ENCODE measurements at regions not wholly inside any gene's neighbourhood (a gene's known extent, or its start where the extent isn't known, plus 50 kb on each side); places are given as distances from the start of the nearest gene placed in this dataset.

DNA sequence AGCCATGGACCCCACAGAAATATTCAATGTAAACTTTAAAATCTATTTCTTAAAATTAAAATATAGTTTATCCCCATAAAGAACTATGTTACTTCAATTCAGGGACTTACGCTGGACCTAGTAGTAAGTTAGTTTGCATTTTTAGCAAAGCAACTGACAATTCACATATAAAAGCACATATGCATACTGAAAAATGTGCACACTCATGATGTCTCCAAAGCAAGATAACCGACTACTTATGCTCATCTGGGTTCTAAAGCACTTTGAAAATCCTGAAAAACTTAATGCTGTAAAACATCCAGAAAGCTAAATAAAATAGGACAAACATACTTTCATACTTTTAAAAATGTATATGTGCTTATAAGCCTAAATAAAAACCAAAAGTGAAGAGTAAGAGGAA lies 264.4 kb upstream of the GAS1 start:
- no peak for DNase-seq

DNA sequence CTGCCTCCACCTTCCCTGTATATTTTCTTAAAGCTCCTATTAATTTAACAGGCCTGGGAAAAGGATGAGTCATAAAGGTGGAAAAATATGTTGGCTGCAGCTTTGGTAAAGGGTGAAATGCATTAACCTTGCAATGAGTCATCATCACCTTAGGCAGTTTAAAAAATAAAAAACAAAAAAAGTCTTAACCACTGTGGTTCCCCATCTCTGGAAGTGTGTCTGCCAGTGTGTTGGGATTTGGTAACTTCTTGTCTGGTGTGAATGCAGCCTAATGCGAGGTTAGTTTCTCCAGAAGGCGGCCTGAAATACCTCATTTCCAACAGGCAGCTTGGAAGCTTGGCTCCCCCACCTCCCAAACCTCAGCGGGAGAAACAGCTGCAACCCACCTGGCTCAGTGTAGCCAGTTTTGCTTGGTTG lies 265.3 kb upstream of the GAS1 start:
- DNase-seq, result no peak

DNA sequence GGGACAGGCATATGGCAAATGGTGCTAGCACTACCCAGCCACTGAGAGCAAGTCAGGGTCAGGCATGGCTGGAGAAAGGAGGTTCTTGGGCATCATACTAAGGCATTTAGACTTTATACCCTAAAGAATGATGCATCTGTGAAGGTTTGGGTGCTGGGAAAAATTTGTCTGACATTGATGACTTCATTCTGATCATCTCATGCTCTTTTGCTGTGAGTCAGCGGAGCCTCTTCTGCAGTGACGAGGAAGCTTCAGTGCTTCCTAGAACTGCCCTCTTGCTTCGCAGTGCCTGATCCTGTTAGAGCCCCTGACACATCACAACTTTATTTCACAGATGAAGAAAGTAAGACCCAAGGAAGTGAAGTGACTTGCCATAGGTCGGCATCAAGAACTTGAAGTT lies 266.6 kb upstream of the GAS1 start:
- DNase-seq, result no peak

DNA sequence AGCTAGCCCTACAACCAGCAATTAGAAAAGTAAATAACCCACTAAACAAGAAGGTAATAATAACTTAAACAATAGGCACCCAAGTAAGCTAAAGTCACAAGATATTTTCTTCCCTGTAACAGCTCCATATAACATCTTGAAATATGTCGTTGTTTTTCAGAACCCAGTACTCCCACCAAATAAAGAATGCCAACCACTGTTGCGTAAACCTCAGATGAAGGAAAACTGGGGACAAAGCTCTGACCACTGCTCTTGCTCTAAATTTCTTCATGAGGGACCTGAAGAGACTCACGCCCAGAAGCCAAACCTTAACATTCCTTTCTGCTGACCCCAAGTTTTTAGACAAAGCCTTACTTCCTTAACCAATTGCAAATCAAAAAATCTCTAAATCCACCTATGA lies 267.7 kb upstream of the GAS1 start:
- no peak for DNase-seq

DNA sequence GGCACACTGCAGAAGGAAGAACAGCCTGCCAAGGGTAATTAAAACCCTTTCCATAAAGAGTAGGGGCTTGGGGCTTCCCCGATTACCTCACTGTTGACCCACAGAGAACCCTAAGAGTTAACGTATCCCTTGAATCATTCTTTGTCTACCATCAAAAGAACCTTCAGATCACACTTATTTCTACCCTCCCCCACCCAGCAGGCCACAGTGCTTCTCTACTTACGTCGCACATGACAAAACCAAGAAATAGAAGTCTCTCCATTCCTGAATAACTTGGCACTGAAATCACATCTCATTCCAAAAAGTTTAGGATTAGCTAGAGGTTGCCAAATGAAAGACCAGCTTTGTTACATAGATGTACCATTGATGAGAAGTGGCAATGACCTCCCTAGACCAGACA lies 268.7 kb upstream of the GAS1 start:
- no peak for DNase-seq

DNA sequence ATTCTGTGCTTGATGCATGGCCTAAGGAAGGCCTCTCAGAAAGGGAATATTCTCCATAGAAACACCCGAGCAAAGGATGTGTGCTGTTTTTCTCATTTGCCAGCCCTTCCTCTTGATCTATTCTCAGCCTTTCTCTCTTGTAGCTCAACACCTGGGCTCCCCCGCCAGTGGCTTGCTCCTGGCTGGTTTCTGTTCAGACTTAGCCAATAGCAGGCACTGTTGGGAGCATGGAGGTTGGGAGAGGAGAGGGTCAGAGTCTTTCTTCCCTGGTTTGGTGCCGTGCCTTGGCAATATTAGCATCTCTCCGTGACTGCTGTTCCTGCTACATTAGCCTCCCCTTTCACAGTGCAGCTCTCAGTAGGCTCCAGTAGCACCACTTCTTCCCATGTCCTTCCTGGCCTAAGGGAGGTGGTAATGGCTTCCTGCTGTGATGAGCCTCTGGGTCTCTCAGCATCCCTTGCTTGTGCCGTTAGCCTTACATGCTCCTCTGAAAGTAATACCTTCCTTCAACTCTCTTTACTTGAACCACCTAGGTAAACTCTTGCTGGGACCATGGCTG lies 269.7 kb upstream of the GAS1 start:
- DNase-seq, result no peak

DNA sequence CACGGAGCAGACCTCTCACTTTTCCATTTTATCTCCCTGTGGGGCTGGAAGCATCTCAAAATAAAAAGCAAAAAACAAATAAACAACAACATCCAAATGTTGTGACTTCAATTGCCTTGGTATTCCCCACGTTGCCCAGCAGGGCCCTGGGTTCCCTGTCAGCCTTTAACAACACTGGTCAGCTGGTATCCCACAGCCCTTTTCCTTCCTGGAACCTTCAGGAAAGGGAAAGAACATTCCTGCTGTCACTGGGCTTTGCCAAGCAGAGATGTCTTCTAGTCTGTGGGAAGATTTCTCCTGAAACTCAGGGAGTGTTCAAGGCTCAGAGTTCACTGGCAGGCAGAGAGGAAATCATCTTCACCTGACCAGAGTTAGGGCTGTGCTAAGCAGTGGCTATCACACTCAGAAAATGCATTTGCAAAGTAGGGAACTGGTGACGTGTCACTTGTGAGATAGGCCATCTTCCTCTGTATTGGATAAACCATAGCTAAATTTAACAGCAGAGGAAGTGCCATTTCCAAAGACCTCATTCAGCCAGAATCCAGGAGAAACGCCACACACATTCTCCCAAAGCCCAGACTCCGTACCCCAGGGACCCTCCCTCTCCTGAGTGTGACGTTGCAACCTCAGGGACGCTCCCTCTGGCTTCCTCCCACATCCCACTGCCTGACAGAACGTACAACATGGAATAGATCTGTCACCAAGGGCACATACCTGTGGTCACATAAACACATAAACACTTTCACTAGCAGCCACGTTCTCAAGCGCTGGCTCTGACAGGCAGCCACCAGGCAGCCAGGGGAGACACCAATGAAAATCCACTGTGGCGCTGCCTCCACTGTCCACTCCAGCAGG lies 274.0 kb upstream of the DAPK1 start:
- DNase-seq, result no peak

DNA sequence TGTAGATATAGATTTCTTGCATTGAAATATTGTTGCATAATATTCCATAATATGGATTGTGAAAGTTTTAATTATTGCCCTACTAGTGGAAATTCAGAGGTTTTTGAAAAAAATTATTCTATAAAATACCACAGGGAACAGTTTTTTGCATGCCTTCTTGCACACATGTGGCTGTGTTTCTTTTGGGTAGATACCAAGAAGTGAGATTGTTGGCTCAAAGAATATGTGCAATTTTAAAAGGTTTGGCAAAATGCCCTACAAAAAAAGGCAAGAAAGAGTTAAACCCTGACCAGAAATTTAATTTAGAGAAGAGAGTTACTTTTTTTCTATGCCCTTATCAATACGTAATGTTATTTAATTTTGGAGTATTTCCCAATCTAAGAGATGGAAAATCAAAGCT lies 270.8 kb upstream of the DAPK1 start:
- DNase-seq, result no peak

DNA sequence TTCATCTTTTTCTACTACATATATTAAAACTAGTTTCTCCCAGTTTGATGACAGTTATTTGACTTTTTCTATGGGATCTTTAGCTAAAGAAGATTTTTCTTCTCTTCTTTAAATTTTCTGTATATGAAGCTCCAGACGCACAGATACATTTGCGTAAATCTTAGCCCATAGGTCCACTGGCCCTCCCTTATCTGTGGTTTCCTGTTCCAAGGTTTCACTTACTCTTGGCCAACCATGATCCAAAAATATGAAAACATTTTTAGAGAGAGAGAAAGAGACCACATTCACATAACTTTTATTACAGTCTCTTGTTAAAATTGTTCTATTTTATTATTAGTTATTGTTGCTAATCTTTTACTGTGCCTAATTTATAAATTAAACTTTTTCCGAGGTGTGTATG lies 270.2 kb upstream of the DAPK1 start:
- no peak for DNase-seq

DNA sequence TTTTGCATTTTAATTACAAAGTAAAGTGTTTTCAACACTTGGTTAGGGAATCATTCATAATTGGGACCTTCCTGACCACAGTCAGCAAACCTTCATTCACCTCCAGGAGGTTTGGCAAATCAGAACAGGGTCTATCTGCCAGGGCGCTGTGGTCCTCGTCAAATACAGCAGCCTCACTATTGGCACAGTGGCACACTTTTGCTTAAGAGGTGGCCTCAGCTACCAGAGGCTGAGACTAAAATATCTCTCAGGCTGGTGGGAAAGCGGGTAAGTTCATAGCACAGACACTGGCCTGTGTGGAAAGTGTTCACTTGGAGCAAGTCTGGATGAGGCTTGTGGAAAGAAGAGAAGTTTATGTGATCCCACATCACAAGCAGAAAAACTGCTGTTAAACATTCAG lies 268.6 kb upstream of the DAPK1 start:
- no peak for DNase-seq

DNA sequence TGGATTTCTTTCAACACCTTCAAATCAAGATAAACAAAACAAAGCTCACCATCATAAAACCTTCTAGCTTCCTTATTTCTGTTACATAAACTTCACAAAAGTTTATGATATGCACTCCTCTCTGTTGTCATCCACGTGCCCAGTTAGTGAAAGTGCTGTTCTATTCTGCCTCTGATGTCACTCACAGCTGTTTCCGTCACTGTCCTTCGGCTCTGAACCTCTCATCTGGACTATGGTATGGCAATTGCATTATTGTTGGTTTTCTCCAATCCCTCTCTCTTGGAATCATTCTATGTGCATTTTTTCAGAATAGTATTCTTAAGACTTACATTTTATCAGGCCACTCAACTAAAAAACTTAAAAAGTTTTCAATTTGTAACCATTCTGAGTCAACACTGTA lies 264.2 kb upstream of the DAPK1 start:
- no peak for DNase-seq

DNA sequence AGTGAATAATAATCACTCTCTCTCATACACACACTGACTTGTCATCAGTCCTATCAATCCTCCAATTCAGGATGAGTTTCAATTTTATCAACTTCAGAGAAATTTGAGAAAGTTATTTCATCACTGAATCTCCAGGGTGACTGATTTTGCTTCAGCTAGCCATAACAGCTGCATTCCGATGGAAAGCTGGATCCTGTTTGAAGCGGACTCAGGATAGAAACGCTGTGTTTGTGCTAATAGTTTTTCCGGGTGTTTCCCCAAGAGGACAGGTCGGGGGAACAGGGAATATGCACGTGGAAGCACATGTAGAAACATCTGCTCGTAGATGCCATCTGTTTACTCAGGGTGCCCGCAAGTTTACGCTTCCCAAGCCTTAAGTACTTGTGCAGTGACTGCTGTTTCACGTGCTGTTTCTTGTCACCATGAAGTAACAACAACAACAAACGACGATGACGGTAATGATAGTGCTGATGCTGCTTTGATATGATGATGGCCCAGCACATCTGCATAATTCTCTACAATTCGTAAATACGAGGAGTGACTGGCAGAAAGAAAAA lies 263.7 kb upstream of the DAPK1 start:
- DNase-seq, result no peak

DNA sequence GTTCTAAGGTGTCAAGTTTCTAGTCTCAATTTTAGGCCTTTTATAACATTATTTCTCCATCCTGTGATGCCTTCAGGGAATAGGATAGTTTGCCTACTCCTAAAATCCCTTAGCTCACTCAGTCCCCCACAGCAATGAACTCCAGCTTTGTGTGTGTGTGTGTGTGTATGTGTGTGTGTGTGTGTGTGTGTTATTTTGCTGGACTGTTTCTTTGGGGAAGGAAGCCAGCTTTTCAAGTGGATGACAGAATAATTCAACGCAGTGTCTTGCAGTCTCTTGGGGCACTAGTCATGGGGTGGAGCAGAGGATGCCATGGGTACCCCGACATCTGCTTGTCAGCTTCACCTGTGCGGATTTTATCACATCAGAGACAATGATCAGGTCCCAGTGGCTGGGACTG lies 262.8 kb upstream of the DAPK1 start:
- DNase-seq, result no peak

DNA sequence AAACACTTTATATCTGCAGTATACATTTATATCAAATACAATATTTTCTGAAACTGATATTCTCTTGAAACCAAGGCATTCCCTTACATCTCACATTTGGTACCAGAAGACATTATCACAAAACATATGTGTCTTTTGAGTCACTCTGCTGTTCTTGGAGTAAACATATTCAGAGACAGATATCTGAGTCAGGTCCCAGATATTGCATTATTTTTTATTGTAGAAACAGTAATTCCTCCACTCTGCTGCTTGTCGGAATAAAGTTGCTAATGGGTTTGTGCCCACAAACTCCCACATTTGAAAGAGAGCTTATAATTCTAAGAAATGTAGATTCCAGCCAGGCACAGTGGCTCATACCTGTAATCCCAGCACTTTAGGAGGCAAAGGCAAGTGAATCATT lies 261.1 kb upstream of the DAPK1 start:
- no peak for DNase-seq

DNA sequence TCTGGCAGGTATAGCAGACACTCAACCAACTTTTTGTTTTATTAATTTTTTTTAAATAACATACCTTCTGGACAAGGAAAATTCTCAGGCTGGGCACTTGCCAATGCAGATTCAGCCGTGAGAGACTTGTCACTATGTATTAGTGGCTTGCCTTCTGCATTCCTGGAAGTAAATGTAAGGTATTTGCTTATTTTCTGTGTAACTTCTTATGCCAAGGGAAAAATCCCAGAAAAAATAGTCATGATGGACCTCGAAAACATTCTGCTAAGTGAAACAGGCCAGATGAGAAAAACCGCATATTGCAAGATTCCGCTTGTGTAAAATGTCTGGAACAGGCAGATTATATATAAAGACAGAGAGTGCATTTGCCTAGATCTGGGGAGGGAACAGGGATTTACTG lies 260.3 kb upstream of the DAPK1 start:
- no peak for DNase-seq

DNA sequence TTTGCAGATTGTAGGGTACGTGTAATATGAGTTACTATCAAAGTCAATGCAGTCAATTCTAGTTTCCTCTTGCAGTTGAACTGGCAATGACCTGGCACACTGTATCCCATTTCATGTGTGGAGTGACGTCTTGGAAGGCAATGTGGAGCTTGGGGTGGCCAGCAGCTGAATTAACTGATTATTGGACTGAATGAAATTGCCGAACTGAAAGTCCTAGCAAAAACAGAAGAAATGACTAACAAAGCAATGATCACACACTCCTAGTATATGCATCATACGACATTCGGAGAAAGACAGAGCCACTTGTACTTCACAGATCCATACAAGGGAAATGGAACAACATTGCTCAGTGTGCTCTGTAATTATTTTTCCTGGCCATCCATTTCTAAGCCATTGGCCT lies 259.1 kb upstream of the DAPK1 start:
- DNase-seq, result no peak

DNA sequence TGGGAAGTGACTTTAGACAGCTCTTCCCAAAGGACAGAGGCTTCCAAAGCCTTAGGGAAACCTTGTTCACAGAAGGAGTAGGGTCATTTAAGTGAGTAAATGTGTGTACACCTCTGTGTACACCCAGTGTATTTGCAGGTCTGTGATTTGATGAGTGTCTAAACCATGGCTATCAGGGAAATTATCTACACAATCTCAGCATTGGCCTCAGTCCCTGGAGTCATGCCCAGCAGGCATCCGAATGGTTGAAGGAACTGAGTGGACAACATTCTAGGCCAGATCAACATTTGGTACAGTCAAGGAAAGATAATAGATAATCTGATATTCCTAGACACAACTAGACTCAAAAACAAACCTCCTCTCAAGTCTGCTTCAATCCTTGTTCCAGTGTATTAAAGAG lies 258.4 kb upstream of the DAPK1 start:
- DNase-seq, result no peak

DNA sequence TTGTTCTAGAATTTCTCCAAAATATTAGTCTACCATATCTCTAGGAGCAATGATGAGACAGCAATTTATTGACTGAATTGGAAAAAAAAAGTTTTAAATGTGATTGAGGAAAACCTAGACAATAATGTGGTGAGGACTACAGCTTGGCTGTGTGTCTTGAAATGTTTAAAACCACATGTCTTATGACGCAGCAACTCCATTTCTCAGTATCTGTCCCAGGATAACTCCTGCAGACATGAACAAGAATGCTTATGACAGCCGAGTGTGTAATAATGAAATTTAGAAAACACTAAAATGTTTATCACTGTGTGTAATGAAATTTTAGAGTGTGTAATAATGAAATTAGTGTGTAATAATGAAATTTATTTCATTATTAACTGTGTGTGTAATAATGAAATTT lies 254.1 kb upstream of the DAPK1 start:
- no peak for DNase-seq

DNA sequence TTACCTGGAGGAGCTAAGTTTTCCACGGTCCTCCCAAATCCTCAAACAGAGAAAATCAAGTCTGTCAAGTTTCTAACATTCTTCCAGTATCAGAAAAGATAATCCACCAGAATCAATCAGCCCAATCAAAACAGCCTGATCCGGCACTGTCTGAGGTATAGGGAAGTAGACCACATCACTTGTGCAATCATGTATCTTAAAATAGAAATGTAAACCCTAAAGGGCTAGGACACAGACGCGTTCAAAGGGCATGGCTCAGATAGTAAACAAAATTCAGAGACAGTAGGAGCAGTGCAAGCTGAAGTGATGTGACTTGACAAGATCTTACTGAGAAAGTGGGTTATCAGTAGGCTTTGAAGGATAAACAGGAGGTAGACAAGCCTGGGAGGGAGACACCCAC lies 252.4 kb upstream of the DAPK1 start:
- DNase-seq, result no peak

DNA sequence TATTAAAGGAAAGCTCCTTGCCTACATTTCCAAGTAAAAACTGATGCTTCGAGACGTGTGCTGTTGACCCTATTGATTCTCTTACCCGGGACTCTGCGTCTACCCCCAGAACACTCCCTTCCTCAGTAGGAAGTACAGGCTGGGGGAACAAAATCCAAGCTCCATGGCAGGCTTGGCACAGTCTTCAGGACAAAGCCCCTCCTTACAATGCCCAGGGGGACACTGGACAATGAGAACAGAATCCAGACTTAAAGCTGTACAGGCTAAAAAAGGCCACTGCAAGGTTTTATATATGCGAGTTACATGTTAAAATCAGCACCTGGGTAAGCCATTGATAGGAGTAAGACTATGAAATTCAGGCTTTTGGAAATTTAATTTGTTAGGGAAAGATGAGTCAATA lies 250.6 kb upstream of the DAPK1 start:
- no peak for DNase-seq

DNA sequence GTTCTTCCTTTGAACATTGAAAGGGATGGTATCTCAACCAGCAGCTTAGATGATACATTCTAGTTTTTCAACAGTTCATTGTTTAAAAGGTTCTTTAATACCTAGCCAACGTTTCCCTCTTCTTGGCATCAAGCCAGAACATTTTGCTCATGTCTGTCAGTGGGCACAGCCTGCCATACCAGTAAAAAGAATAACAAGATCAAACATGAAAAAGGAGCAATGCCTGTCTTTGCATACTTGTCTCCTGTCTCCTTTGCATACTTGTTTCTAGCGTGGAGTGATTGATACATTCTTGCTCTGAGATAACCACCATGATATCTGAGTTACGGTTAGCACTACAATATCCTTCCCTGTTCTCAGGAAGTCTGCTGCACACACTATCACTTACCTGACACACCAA lies 248.6 kb upstream of the DAPK1 start:
- no peak for DNase-seq

DNA sequence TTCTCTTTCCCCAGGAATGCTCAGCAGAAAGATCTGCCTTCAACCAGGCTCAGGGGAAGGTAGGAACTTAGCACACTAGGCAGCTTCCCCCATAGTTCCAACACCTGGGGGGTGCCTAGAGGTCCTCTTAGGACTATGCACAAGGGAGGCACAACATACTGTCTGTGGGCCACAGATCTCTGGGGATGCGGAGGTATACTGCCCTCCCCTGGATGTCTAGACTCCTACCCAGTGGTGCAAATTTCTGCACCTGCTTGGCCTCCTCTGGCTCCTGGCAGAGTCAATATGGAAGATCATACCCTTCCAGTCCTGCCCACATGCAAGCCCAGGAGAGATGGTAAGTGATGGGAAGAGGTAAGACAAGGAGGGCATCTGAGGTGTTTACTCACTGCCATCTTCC lies 247.5 kb upstream of the DAPK1 start:
- no peak for DNase-seq

DNA sequence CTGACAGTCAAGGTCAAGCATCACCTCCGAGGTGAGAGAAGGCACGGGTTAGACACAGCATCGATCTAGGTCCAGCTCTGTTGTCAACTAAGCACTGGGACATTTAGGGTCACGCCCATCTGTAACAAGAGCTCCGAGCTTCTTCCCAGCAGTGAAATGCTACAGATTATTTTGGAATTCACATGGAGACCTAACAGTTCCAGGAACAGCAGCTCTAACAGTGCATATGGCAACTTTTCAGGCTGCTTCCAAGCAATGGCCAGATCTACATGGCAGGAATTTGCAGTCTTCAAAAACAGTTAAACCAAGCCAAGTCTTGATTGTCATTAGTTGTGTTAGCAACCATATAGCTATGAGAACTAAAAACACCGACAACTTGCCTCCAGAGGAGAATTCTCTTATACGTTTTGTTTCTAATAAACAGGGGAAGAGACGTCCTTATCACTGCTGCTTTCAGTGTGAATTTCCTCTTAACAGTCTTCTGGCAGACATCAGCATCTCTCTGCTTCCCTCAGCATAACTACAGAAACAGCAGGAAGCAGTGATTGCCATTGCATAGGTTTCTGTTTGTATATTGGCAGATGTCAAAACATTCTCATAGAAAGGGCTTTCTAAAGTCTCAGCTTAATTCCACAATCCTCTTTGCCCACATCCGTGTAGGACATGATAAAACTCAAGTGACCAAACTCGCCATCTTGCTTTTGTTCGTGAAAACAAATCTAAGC lies 242.1 kb upstream of the DAPK1 start:
- DNase-seq, result no peak

DNA sequence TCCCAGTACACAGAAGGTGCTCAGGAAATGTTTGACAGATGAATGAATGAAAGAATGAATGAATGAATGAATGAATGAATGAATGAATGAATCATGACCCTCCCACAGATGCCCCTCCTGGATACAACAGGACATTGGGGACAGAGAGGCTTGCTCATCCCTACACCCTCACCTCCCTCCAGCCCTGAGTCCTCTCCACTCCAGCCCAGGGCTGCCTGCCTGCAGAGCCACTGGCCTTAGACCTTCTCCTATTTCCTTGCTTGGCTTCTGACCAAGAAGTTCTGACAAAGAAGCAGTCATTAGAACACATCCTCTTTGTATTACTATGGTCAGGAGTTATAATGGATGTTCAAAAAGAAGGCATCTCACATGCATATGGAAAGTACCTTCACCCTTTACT lies 240.7 kb upstream of the DAPK1 start:
- DNase-seq, result no peak
